Calu3 (cell line): ENCODE measurements at regions not wholly inside any gene's neighbourhood (a gene's known extent, or its start where the extent isn't known, plus 50 kb on each side); places are given as distances from the start of the nearest gene placed in this dataset.

Experiments
- BruUV-seq: library from RNA; stranded (reverse); fragments of 400-500 nt; replicated peaks from 2 replicates; lab custom pipeline; 2021; lab: Mats Ljungman, UMichigan
- CTCF ChIA-PET: fragments of 300-600 bp; sonication (Branson Sonifier 250); formaldehyde crosslinking; loops from one replicate; lab custom pipeline; 2022; ENCODE audit warnings: antibody characterized with exemption; lab: Charles Lee
- DNase-seq: peaks from one replicate; pipeline ENCODE4 v3.0.0; 2022
- H3K27ac Mint-ChIP-seq: one replicate; pipeline ENCODE4 v1.8.0; 2022; ENCODE audit warnings: mixed read lengths; ENCODE audit not compliant: unreplicated experiment
- H3K27me3 Mint-ChIP-seq: one replicate; pipeline ENCODE4 v1.8.0; 2022; ENCODE audit warnings: mixed read lengths; ENCODE audit not compliant: unreplicated experiment
- H3K36me3 Mint-ChIP-seq: one replicate; pipeline ENCODE4 v1.8.0; 2022; ENCODE audit warnings: mild to moderate bottlenecking, moderate library complexity, mixed read lengths; ENCODE audit not compliant: insufficient read depth, unreplicated experiment
- H3K4me1 Mint-ChIP-seq: one replicate; pipeline ENCODE4 v1.8.0; 2022; ENCODE audit warnings: mild to moderate bottlenecking, low read depth, mixed read lengths; ENCODE audit not compliant: unreplicated experiment
- H3K4me3 Mint-ChIP-seq: one replicate; pipeline ENCODE4 v1.8.0; 2022; ENCODE audit warnings: mild to moderate bottlenecking, low read depth, moderate library complexity, mixed read lengths; ENCODE audit not compliant: unreplicated experiment
- H3K9me3 Mint-ChIP-seq: one replicate; pipeline ENCODE4 v1.8.0; 2022; ENCODE audit warnings: low read depth, mixed read lengths; ENCODE audit not compliant: unreplicated experiment
- CTCF ChIP-seq: fragments of 200-600 bp; IDR thresholded peaks from one replicate; pipeline ENCODE4 v1.8.0; 2022; ENCODE audit warnings: antibody characterized with exemption; ENCODE audit not compliant: unreplicated experiment
- intact Hi-C: fragments of 100-400 bp; cut with micrococcal nuclease; formaldehyde crosslinking; loops from one replicate; pipeline ENCODE4 v1.10.0; 2022; ENCODE audit not compliant: unreplicated experiment

GRCh38 chr7:37796138-37796775 lies 52.1 kb upstream of the NME8 start:
- Mint-ChIP-seq H3K4me1 (no peaks in the 10 kb centered on the region), H3K4me3 (no peak overlapping the region), H3K27ac (no peak overlapping the region), H3K27me3 (no peaks in the 10 kb centered on the region), H3K9me3 (peaks cover 2% of the 10 kb centered on the region), H3K36me3 (no peaks in the 10 kb centered on the region)
- no peak for TF ChIP-seq CTCF
- CTCF ChIA-PET, result interaction anchor here (0.7 kb wide), 2 partner anchors 15 to 971 kb away, joined by 3 to 5 read pairs; no protein-coding TSS in a partner anchor
- BruUV-seq, result no TSS peak
- intact Hi-C loops, result no loop called here
- DNase-seq, result no peak
